GM12891 (cell line): ENCODE measurements at regions not wholly inside any gene's neighbourhood (a gene's known extent, or its start where the extent isn't known, plus 50 kb on each side); places are given as distances from the start of the nearest gene placed in this dataset.
A peak's percentile ranks its signal among the peaks of the same experiment; 100 is the strongest.

Source experiments
- DNase-seq: peaks from one replicate; pipeline ENCODE4 v3.0.0; 2011; ENCODE audit warnings: low spot score; ENCODE audit not compliant: insufficient read length
- FAIRE-seq: peaks from 2 replicates; lab custom pipeline; 2011; peaks lifted over from hg19 to GRCh38; lab: Jason Lieb, UNC
- PAX5 ChIP-seq: IDR thresholded peaks from 2 replicates; pipeline ENCODE4 v1.6.1; 2011; ENCODE audit warnings: low read length, moderate library complexity, mild to moderate bottlenecking; ENCODE audit not compliant: insufficient read depth, severe bottlenecking
- POLR2A ChIP-seq: IDR thresholded peaks from 2 replicates; pipeline ENCODE4 v1.6.1; 2011; ENCODE audit warnings: low read depth, low read length, control low read depth
- POLR2AphosphoS5 ChIP-seq: IDR thresholded peaks from 2 replicates; pipeline ENCODE4 v1.6.1; 2011; ENCODE audit warnings: low read depth, low read length, control low read depth
- POU2F2 ChIP-seq: IDR thresholded peaks from 2 replicates; pipeline ENCODE4 v1.6.1; 2011; ENCODE audit warnings: low read depth, mild to moderate bottlenecking, control low read depth, low read length, moderate library complexity
- SPI1 ChIP-seq: IDR thresholded peaks from 2 replicates; pipeline ENCODE4 v1.6.1; 2011; ENCODE audit warnings: low read depth, low read length, control low read depth
- TAF1 ChIP-seq: IDR thresholded peaks from 2 replicates; pipeline ENCODE4 v1.6.1; 2011; ENCODE audit warnings: low read depth, low read length, control low read depth

DNA sequence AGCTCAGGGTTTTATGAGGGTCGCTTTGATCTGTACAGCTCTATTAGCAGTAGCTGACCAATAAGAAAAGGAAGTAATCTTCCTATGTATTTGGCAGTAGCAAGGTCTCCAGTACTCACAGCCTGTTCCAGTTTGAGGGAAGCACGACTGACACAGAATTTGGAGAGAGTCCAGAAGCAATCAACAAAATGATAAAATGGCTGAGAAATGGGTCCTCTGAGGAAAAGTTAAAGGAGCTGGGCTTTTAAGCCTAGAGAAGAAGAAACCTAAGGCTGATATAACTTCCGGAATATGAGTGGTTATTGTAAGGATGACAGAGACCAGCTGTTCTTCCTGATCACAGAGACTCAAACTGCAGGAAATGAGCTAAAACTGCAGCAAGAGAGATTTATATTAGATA is 382.8 kb downstream of the GPD2 start:
- TF ChIP-seq PAX5 (no peak), TAF1 (no peak), POLR2AphosphoS5 (no peak), POLR2A (no peak), SPI1 (no peak), POU2F2 (no peak)
- FAIRE-seq (no peak), DNase-seq (no peak)

DNA sequence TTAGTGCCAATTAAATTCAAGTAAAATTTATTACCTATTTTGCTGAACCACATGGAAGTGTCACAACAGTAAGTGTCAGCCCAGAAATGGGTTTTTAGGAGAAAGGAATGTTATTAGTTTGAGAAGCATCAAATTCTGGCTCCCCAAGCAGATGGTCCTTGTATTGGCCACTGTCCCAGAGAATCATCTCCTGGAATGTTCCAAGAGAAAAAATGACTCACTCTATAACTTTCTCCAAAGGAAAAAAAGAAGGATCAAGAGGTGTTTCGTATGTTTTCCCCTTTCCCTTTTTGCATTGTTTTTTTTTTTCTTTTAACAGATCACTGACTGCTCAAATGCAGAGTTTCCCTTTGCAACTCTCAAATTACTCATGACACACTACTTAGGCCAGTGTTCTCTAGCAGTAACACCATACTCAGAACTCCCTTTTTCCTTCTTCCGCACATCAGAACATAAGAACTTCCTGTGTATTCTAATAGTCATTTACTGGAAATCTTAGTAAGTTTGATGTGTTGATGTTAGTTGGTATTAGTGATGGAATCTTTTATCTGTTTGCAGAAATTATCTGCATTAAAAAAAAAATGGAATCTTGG is 390.3 kb downstream of the GPD2 start:
- DNase-seq (no peak), FAIRE-seq (no peak)
- TF ChIP-seq POLR2A: no peak
- TF ChIP-seq POU2F2: no peak
- no peak for TF ChIP-seq PAX5
- TF ChIP-seq SPI1: no peak
- no peak for TF ChIP-seq TAF1
- no peak for TF ChIP-seq POLR2AphosphoS5

DNA sequence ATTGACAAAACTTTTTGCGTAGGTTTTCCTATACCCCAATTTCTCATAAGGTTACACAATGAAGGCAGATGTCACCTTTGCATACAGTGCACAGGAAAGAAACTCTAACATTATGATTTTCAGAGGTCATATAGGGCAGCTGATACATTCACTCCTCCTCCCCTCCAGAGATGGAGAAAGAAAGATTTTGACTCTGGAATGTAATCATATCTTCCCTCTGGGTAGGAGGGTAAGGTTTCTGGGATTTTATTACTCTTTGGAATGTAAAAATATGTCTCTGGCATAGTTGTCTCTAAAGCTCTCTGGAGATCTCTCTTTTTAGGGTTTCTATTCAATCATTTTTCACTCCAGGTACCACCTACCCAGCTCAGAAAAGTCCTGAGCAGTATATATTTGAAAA is 398.3 kb downstream of the GPD2 start:
- DNase-seq (no peak), FAIRE-seq (no peak)
- TF ChIP-seq POLR2AphosphoS5 (no peak), SPI1 (no peak), POLR2A (no peak)

DNA sequence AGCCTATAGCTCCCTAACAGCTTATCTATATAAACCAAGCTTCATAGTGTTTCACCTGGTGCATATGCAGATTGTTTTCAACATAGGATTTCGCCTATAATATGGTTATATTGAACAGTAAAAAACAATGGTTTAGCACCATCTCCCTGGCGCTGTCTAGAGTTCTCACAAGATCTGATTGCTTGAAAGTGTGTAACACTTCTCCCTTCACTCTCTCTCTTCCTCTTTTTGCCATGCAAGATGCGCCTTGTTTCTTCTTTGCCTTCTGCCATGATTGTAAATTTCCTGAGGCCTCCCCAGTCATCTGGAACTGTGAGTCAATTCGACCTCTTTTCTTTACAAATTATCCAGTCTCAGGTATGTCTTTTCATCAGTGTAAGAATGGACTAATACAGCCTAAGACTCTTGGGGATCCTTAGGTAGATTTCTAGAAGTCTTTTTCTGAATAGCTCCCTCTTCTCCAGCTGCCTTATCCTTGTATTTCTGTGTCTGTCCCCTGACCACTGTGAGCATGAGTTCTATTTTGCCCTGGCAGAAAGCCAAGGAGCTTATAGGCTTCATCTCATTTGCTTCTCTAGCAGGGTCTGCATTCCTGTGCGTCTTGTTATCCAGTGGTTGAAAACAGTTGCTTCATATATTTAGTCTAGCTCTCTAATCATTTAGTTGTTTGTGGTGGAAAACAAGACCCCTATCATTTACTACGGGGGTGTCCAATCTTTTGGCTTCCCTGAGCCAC is 401.6 kb downstream of the GPD2 start:
- no peak for FAIRE-seq
- TF ChIP-seq SPI1 (peak; percentile 43), POLR2A (no peak)
- DNase-seq: no peak

DNA sequence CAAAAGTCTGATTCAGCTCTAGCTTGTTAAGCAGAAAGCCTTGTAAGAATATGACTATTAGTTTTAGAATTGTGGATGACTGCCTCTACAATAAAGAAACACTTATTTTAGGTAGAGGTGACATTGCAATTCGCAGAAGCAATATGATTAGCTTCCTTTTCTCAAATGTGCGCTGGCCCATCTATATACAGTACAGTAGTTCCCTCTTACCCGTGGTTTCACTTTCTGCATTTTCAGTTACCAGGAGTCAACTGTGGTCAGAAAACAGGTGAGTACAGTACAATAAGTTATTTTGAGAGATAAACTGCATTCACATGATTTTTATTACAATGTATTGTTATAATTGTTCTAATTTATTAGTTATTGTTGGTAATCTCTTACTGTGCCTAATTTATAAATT is 405.1 kb downstream of the GPD2 start:
- FAIRE-seq: no peak

DNA sequence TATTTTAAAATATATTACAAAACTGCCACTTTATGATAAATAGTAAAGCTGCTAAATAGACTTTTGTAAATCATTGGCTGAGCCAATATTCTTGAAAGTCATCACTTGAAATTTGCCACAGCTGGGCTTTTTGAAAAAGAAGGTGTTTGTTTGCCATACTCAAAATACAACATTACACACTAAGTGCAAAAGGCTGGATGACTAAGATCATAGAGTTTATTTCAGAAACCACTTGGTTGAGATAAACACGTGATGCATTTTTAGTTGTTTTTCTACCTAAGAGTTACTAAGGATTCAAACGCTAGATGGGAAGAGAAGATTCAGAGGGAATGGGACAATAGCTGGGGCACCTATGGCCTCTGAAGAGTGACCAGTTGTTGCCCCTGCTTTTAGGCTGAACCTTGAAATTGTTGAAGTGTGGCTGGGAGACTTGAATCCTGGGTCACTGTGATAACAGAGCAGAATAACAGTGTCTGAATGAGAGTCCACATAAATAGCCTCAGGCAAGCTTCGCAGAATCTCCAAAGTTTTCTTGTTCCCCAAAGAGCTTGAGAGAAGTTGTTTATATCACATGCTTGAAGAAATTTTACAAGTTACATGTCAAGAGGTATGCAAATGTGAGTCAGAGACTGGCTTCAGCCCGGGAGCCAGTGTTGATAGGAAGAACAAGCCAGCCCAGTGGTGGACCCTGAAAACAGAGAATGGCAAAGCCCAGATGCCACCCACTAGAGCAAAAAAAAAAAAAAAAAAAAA is 409.8 kb downstream of the GPD2 start:
- TF ChIP-seq PAX5: no peak
- TF ChIP-seq POU2F2: no peak
- no peak for TF ChIP-seq TAF1
- TF ChIP-seq SPI1: no peak
- TF ChIP-seq POLR2AphosphoS5: no peak
- no peak for TF ChIP-seq POLR2A
- DNase-seq (no peak), FAIRE-seq (no peak)

More for the DNA sequence above, 405.1 kb downstream of the GPD2 start:
- no peak for DNase-seq
- no peak for TF ChIP-seq TAF1
- TF ChIP-seq POLR2AphosphoS5: no peak
- TF ChIP-seq POU2F2: no peak
- TF ChIP-seq PAX5: no peak
- TF ChIP-seq POLR2A: no peak
- no peak for TF ChIP-seq SPI1

DNA sequence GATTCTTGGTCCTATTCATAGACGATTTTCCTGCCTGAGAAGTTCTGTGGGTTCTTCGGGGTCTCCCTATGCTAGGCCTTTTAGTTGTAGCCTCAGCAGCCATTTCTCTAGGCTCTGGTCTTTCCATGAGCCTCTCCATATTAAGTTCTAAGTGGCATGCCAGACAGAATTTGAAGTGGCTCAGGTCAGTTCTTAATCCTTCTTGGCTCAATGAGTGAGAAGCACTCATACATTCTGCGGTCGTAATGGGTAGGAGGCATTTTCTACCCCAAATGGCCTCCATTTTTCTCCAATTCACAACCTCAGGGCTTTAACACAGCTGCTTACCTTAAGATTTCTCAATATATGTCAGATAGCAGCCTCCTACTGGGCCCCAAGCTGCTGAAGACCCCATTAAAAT is 405.3 kb upstream of the GALNT5 start:
- TF ChIP-seq POLR2A: no peak
- no peak for TF ChIP-seq POLR2AphosphoS5
- TF ChIP-seq TAF1: no peak
- TF ChIP-seq POU2F2: no peak
- TF ChIP-seq PAX5: no peak
- TF ChIP-seq SPI1: no peak
- no peak for DNase-seq
- FAIRE-seq: no peak

DNA sequence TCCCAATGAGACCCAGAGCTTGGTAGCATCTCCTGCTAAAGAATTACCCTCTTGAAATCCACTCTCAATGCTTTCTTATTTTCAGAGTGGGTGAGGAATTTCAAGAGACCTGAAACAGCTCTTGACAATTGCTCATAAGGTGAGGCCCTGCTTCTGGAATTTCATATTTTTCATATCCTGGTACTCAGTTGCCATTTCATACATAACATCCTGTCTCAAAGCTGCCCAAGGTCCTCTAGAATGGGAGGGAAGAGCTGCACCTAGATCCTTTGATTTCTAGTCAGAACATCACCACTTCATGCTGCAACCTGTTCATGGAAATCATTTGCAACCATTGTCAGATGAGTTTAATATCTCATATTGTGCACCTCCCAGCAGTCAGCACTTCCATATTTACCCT is 404.8 kb upstream of the GALNT5 start:
- FAIRE-seq (no peak), DNase-seq (no peak)
- TF ChIP-seq SPI1: no peak
- no peak for TF ChIP-seq POU2F2
- no peak for TF ChIP-seq POLR2A
- no peak for TF ChIP-seq POLR2AphosphoS5
- no peak for TF ChIP-seq TAF1
- TF ChIP-seq PAX5: no peak

DNA sequence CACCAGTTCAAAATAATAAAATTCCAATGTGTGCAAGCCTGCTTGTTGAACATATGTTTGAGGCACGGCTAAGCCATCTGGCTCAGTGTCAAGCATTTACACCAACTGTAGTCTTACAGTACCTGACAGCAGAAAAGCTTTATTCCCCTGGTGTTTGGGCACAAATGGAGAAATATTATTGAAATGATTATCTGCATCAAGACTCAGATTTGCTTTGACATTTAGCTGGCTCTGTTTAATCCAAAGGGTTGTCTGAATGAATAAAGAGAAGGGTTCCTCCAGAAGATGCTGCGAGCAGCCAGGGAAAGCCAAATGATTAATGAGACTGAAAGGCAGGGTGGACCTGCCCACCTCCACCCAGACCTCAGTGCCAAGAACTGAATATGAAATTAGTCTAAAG is 393.2 kb upstream of the GALNT5 start:
- TF ChIP-seq TAF1 (no peak), POLR2AphosphoS5 (no peak), POLR2A (no peak), SPI1 (no peak)
- no peak for DNase-seq
- FAIRE-seq: no peak

DNA sequence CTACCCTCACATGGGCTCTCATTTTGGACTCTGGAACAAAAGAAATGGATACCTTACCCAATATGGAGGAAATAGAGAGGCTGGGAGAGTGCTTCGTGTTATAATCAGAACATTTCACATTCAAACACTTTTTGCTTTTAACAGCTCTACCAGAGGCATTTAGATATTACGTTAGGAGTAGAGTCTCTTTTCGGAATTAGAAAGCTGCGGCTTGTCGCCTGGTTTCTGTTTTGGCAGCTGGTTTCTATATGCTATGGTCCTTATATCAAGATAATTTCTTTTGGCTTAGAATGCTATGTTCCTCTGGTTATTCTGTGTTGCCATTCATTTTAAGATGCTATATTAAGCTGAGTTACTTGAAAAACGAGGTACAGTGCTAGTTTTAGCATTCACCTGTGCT is 392.8 kb upstream of the GALNT5 start:
- DNase-seq (no peak), FAIRE-seq (no peak)
- TF ChIP-seq POLR2AphosphoS5 (no peak), SPI1 (no peak), POU2F2 (no peak), TAF1 (no peak), POLR2A (no peak), PAX5 (no peak)
